ENCODE measurements at regions not wholly inside any gene's neighbourhood (a gene's known extent, or its start where the extent isn't known, plus 50 kb on each side); places are given as distances from the start of the nearest gene placed in this dataset.
"Not testable (repeated sequence)": the region's sequence is repeated elsewhere in the genome, so short reads cannot be mapped to it uniquely, and the experiment has no call there.

DNA sequence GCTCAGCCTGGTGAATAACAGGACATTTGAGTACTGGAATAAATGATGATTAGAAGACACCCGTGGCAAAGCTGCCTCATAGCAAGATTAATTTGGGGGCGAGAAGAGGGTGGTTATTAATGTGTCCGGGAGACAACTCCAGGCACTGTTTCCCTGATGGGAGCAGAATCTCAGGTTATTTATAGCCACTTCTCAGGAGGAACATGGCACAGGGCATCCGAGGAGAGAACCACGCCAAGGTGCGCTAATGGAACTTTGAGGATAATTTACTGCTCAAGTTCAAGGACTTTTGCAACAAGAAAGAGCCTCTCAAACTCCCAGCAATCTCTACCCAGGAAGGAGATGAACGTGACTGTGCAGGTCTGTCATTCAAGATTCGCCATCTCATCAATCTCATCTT, 362.5 kb upstream of the ERCC4 start:
- DNase-seq, result no peak

DNA sequence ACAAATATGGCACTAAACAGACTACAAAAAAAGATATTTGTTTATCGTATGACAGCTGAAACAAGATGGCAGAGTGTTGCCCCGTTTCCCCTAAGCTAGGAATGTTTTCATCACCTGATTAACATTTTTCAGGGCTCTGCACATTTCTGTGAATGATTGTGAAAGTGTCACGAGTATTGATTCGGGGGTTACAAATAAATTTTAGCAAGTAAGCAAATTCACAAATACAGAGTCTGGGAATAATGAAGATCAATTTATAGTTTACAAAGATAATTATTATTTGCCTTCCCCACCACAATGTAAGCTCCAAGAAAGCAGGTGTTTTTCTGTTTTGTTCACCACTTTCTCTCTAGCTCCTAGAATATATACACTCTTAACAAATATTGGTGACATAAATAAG, 361.2 kb upstream of the ERCC4 start:
- no peak for DNase-seq

DNA sequence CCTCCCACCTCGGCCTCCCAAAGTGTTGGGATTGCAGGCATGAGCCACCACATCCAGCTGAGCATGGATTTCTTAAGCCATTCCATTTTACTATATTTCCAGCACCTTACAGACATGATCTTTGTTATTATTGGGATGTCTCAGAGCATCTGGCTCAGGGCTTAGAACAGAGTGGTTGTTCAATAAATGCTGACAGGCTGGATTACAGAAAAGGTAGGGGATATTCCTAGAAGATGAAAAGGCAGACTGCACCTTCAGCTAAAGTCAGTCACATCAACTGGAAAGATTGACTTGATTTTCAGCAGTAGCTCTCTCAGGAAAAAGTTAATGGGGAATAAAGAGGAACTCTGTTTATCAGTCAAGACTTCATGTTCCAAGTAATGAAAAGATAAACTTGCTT, 360.3 kb upstream of the ERCC4 start:
- DNase-seq, result no peak

DNA sequence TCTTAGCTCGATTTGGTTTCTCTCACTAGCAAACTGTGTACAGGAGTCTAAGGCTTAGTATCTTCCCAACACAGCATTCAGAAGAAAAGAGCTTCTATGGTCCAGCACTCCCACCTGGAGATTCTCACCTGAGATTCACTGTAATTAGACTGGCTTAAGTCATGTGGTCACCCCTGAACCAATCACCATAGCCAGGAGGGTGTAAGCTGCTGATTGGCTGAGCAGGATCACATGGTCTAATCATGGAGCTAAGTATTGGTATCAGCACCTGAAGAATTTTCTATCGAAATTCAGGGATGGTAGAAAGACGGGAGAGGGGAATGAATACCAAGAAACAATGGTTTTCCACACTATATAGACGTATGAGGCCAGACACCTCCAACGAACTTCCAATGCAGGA, 359.8 kb upstream of the ERCC4 start:
- DNase-seq, result no peak

DNA sequence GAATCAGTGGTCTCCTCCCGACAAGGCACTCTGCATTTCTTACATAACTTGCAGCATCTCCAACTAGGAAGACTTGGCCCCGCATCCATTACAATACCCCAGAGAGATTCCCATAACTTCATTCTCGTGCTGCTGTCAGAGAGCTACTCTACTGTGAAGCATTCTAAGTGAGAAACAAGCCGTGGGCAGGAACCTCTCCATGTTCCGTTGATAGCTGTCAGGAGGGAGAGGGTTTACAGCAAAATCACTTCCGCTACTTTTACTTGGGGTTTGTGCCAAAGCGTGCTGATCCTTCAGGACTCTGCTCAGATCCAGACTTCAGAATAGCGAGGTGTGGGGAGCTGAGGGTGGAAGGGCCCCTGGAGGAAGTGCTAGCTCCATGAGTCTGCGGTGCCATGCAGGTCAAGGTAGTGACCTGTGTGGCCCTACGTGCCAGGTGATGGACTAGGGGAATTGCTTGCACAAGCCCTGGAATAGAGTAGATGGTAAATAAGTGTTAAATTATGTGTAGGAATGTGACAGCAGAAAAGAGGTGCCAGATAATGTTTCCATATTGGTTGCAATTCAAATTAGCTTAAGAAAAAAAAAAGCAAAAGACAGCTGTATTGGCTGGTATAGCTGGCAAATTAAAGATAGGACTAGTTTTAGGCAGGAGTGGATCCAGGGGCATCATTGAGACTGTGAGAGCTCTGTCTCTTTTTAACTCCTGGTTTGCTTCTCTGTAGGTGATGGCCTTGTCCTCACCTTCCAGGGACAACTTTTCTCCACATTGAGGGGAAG, 358.5 kb upstream of the ERCC4 start:
- no peak for DNase-seq

DNA sequence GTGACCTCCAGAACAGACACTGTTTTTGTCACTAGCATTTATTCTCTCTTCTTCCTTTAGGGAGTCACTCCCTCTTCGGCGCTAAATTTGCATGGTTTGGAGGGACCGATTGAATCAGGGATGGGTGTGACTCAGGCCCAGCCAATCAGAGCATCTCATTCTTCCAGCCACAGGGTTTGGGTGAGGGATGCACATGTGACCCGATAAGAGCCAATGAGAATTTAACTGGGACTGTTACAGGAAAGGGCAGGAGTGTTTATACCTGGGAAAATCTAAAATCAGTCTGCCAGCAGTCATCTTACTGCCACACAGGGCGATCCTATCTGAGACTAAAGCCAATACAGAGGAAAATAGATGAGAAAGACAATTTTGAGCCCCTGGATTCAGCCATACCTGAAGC, 351.2 kb upstream of the ERCC4 start:
- DNase-seq, result no peak

DNA sequence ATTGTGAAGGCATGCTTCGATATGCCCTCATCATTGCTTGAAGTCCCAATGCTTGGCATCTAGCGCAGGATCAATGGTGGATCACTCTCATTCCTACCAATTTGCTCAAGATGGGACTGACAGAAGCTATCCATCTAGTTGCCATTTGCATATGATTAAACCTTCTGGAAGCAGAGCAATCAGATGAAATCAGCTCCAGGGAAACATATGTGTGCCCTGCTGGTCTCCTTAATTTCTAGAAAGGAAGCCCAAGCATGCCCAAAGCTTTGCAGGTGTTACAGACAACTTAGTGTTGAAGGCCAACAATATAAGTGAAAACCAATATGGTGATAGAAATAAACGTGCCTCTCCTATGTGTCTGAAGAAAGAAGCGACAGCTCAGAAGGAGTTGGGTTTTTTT, 350.0 kb upstream of the ERCC4 start:
- DNase-seq, result no peak

DNA sequence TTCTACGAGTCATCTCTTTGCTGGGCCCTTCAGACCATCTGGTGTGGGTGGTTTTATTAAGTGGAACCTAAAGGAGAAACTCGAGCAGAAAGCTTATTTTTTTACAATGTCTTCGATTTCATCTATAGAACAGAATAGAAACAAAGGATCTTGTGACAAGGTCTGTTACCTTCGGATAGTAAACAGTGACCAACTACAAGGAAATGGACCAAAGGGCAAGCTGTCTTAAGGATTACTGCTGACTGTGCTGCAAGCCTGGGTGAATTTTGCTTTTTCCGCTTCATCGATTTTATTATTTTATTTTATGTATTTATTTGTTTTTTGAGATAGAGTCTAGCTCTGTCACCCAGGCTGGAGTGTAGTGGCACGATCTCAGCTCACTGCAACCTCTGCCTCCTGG, 348.9 kb upstream of the ERCC4 start:
- DNase-seq, result no peak

DNA sequence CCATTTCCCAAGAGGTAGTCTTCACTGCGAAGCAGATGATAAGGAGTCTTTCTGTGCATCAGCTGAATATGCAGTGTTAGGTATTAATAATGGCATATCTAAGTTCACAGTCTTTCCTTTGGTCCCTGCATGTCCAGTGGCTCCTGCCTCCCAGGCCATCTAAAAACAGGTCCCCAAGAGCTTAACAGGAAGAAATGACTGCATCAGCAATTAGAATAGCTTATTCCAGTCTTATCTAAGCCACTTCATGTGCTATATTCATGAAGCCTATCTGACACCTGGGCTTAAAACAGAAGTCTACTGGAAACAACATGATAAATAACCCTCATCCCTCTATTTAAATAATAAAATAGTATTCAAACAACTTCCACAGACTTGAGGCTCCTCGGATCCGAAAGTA, 346.1 kb upstream of the ERCC4 start:
- no peak for DNase-seq

DNA sequence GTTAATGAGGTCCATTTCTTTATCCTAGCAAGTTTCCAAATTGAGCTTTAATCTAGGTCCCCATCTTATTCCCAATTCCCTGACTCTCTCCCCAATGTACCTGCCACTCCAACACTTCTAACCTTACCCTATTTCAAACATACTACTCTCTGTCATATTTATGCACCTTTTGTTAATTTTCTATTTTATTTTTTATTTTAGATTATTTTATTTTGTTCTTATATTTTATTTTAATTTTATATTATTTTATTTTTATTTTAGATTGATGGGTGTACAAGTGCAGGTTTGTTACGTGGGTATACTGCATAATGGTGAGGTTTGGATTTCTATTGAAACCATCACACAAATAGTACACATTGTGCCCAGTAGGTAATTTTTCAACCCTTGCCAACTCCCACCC, 333.9 kb upstream of the ERCC4 start:
- no peak for DNase-seq

DNA sequence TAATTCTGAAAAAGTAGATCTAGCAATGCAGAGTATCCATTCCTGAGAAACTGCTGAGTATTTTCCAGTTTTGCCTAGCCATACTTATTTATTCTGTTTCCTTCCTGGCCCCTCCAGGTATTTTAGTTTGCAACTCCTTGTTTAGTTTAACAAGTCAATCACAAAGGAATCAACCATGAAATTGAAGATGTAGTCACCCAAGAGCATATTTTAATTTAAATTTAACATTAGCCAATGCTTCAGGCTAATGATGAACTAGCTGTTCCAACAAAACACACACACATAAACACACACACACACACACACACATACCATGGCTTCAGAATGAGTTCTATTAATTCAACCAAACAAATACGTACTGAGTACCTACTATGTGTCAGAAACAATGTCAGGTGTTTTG, 332.8 kb upstream of the ERCC4 start:
- no peak for DNase-seq

DNA sequence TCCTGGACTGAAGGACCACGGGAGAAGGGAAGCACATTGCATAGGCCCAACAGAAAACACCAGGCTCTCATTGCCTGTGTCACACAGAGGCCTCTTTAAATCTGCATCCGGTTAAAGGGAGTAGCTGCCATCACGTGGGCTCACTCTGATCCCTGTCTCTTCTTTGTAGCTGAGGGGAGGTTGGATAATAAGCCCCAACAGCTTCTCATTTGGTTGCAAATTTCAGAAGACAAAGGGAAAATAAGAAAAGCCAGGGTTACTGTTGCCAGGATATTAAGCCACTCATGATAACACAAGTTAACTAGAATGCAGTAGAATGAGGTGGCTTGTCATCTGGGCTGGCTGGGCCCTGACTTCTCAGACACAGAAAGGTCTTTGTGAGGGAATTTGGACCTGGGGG, 325.1 kb upstream of the ERCC4 start:
- no peak for DNase-seq

DNA sequence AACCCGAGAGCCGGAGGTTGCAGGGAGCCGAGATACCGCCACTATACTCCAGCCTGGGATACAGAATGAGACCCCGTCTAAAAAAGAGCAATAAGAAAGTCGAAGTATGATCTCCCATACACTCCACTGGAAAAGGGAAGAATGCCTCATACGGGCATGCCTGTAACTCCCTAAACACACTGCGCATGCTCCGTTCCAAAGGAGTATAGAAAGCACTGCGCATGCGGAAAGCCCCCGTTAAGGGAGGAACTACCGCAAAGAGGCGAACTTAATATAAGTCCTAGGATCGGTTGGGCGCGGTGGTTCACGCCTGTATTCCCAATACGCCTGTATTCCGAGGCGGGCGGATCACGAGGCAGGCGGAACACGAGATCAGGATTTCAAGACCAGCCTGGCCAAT, 313.1 kb upstream of the ERCC4 start:
- DNase-seq, result no peak

DNA sequence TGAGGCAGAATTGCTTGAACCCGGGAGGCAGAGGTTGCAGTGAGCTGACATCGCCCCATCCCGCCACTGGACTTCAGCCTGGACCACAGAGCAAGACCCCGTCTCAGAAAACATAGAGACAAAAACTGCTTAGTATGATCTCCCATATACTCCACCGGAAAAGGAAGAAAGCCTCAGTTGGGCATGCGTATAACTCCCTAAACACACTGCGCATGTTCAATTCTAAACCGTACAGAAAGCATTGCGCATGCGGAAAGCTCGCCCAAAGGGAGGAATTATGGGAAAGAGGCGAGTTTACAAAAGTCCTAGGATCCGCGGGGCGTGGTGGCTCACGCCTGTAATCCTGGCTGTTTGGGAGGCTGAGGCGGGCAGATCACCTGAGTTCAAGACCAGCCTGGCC, 312.7 kb upstream of the ERCC4 start:
- no peak for DNase-seq

DNA sequence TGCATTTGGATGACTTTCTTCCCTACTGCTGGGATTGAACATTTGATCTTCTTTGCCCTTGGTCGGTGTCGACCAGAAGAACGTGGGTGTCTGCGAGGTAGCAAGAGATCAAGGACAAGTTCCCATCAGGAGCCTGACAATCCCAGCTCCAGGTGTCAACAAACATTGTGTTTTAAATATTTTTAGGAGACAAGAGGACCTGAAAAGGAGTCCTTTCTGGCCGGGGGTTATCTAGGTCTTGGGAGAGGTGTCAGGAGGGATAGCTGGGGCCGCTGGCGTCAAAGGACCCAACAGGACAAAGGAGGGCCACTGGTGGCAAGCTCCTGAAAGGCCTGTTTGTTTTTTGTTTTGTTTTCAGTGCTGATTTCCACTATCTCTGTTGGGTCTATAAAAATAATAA, 308.4 kb upstream of the ERCC4 start:
- DNase-seq, result no peak

DNA sequence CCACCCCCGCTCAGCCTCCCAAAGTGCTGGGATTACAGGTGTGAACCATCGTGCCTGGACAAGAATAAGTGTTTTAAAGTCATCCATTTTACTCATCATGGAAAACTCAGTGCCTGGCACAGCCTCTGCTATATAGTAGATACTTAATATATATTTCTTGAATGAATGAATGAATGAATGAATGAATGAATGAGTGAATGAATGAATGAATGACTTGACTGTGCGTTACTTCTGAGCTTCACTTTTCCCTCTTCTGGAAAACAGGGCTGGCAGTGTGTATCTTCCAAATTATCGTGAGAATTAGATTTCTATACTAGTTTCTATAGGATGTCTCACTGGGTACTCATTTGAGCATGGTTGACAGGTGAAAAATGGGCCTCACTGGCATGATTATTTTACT, 307.3 kb upstream of the ERCC4 start:
- no peak for DNase-seq

DNA sequence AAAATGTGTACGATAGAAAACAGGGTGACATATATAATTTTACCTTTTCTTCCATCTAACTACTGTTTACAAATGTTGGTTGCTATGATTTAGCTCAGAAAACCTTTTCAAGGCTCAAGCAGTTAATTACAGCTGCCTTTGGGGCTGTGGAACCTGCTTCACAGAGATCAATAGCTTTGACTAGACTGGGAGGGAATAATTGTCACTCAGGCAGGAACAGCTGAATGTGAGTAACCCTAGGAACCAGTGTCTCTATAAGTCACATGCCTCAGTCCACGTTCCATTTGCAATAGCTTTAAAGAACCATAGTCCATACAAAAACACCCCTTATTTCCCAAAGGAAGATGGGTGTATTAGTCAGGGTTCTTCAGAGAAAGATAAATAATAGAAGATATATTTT, 306.8 kb upstream of the ERCC4 start:
- DNase-seq, result no peak

DNA sequence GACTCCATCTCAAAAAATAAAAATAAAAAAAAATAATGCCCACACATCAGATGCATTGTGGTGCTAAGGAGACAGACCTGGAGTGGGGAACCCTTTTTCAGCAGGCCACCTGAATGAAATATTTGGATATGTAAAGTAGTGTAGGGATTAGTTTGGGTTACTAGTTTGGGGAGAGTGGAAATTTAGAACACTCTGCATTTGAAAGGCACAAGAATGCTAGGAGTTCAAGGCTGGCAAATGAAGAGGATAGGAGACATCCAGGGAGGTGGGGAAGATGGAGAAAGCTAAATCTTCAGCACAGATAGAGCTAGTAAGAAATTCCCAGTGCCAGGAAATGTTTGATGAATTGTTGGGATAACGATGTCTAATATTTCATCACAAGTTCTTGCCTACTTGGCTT, 298.3 kb upstream of the ERCC4 start:
- DNase-seq, result no peak

DNA sequence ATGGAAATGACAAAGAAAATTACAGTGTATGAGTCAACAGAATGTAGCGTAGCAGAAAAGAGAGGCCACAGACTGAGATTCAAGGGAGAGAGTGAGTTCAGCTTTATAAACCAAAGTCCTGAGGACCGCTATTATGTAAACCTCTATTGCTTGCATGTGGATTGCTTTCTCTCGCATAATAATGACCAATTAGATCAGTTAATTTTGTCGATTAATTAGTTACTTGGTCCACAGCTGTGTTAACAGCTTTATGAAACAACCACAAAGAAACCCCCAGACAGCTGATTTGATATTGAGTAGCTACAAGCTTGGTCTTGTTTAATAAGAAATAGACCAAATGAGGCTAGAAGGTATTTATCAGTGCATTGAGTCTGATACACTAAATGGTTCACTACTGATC, 291.8 kb upstream of the ERCC4 start:
- DNase-seq, result no peak

DNA sequence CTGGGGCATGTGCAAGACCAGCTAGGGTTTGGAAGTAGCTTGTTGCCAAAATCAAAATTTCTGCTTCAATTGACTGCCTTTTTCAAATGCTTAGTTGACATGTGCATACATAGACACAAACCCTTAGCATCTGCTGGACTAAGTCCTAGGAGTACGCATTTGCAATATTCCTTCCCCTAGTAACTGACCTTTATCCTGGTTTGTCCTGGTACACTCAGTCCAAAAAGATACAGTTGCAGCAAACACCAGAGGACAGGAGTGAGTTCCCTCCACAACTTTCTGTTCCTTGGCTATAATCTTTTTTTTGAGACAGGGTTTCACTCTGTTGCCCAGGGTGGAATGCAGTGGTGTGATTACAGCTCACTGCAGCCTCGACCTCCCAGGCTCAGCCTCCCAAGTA, 290.2 kb upstream of the ERCC4 start:
- no peak for DNase-seq

DNA sequence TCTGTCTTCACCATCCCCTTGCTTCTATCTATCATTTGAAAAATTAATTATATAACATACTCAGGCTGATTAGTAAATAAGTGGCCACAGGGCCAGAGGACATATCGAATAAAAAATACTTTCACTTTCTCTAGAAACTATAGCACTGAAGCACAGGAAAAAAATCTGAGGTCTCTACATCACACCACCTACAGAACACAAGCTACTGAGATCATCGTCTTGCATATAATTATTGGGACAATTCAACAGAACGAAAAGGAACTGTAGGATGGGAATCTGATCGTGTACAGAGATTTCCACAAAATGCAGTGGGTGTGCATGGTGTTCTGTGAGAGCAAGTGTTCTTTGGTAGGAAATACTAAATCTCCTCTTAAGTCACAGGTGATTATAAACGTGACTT, 289.6 kb upstream of the ERCC4 start:
- no peak for DNase-seq

DNA sequence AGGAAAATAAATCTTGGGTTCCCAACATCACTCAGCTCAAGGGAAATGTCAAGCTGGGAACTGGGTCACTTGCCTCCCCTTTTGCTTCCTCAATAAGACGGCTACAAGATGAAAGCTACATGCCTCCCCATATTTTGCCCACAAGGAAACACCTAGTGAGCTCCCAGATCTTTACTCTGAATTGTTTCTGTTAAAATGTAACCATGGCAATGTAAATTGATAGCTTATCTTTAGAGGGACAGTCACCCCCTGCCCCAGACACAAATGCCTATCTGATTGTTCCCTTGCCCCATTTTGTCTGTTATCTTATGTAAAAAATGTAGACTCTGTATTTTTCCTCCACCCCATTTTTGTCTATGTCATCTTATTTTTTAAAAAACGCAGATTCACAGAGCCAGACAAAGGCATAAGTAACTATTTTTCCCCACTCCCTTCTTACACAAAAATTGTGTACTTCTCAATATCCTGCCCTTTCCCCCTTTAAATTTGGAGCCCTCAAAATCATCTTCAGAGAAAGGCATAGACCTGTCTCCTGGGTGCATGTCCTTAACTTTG, 288.7 kb upstream of the ERCC4 start:
- no peak for DNase-seq

DNA sequence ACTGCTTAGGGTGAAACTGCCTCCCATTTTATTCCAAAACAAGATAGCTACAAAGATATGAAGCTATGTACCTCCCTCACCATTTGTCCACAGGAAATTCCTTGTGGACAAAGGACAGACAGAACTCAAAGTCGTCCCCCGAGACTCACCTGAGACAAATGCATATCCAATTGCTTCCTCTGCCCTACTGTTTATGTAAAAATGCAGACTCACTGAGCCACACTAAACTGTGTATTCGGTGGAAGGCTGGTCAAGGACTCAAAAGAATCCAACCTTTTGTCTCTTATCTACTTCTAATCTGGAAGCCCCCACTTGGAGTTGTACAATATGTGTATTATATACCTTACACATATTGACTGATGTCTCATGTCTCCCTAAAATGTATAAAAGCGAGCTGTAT, 288.0 kb upstream of the ERCC4 start:
- DNase-seq, result no peak

DNA sequence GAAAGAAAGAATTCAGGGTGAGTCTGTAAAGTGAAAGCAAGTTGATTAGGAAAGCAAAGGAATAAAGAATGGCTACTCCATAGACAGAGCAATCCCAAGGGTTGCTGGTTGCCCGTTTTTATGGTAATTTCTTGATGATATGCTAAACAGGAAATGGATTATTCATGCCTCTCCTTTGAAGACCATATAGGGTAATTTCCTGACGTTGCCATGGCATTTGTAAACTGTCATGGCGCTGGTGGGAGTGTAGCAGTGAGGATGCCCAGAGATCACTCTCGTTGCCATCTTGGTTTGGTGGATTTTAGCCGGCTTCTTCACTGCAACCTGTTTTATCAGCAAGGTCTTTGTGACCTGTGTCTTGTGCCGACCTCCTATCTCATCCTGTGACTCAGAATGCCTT, 287.4 kb upstream of the ERCC4 start:
- DNase-seq, result not testable (repeated sequence)

DNA sequence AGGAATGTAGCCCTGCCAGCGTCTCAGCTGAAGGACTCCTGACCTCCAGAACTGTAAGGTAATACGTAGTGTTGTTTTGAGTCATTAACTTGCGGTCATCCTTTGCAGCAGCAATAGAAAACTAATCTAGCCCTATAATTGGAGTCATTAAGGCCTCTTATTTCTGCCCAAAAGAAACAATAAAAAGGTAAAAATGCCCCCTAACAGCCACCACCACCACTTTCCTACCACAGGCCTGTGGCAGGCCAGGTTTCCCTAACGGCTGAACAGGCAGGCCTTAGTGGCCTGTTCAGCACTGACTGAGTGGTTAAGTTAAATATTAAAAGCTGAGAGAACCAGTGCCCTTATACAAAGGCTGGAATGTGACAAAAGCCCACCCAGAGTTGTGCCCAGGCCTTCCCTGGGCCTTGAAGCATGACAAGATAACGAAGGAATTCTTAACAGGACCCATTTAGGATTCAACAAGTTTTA, 286.5 kb upstream of the ERCC4 start:
- no peak for DNase-seq
